SK-N-SH (cell line): ENCODE measurements at regions not wholly inside any gene's neighbourhood (a gene's known extent, or its start where the extent isn't known, plus 50 kb on each side); places are given as distances from the start of the nearest gene placed in this dataset.
A peak's percentile ranks its signal among the peaks of the same experiment; 100 is the strongest.

ENCODE experiments used
- CTCF ChIA-PET: fragments of 300-600, 350-600 bp; formaldehyde crosslinking; extraction: SDS; loops from one replicate; lab custom pipeline; 2021; lab: Yijun Ruan, JAX
- POLR2A ChIA-PET: fragments of 350-600 bp; sonication (Branson Sonifier 250); formaldehyde crosslinking; extraction: SDS; loops from one replicate; lab custom pipeline; 2020; ENCODE audit warnings: antibody characterized with exemption, inconsistent platforms; lab: Yijun Ruan, JAX
- DNase-seq: peaks from one replicate; pipeline ENCODE4 v3.0.0; 2012
- H2AFZ ChIP-seq: fragments of 200-600 bp; sonication (generic); 2 replicates; pipeline ENCODE4 v1.8.1; 2016; ENCODE audit warnings: antibody characterized with exemption, mild to moderate bottlenecking, low read depth
- H3F3A ChIP-seq: fragments of 200-600 bp; sonication (generic); replicated peaks from 2 replicates; pipeline ENCODE3; 2016; ENCODE audit warnings: antibody characterized with exemption, mild to moderate bottlenecking; ENCODE audit not compliant: insufficient read depth
- H3K27ac ChIP-seq, 2 experiments: fragments of 200-500 bp in 1 of 2; fragments of 200-600 bp in 1 of 2; sonication (Bioruptor generic) in 1 of 2; sonication (generic), shearing (Covaris generic) in 1 of 2; 2 replicates each; pipeline versions ENCODE4 v1.5.1 to v1.6.1; 2014 to 2016; ENCODE audit warnings: low read depth in 2 of 2, inconsistent platforms in 1 of 2, low read length in 1 of 2, mild to moderate bottlenecking in 1 of 2, mixed read lengths in 1 of 2
- H3K27me3 ChIP-seq: fragments of 200-600 bp; sonication (generic), shearing (Covaris generic); 2 replicates; pipeline ENCODE4 v1.6.1; 2016; ENCODE audit warnings: mixed run types; ENCODE audit not compliant: insufficient read depth
- H3K36me3 ChIP-seq, 2 experiments: fragments of 200-500 bp in 1 of 2; fragments of 200-600 bp in 1 of 2; sonication (Bioruptor generic) in 1 of 2; sonication (generic) in 1 of 2; replicated peaks in 1 of 2; 2 replicates each; pipeline versions ENCODE3 to v1.5.1; 2014 to 2016; ENCODE audit warnings: low read length in 1 of 2, mild to moderate bottlenecking in 1 of 2; ENCODE audit not compliant: insufficient read depth in 2 of 2, control insufficient read depth in 1 of 2
- H3K4me1 ChIP-seq, 2 experiments: fragments of 200-500 bp in 1 of 2; fragments of 200-600 bp in 1 of 2; sonication (Bioruptor generic) in 1 of 2; sonication (generic), shearing (Covaris generic) in 1 of 2; 2 replicates each; pipeline versions ENCODE4 v1.5.1 to v1.6.1; 2014 to 2016; ENCODE audit warnings: low read depth in 1 of 2, low read length in 1 of 2, mixed run types in 1 of 2; ENCODE audit not compliant: insufficient read depth in 2 of 2, control insufficient read depth in 1 of 2
- H3K4me2 ChIP-seq: fragments of 200-600 bp; sonication (generic), shearing (Covaris generic); 2 replicates; pipeline ENCODE4 v1.6.1; 2017; ENCODE audit warnings: mixed run types
- H3K4me3 ChIP-seq, 2 experiments: fragments of 200-500 bp in 1 of 2; fragments of 200-600 bp in 1 of 2; sonication (Bioruptor generic) in 1 of 2; sonication (generic), shearing (Covaris generic) in 1 of 2; 2 replicates each; pipeline versions ENCODE4 v1.5.1 to v1.8.1; 2014 to 2016; ENCODE audit warnings: low read depth in 2 of 2, inconsistent platforms in 1 of 2, low read length in 1 of 2, mild to moderate bottlenecking in 1 of 2, mixed read lengths in 1 of 2, moderate library complexity in 1 of 2
- H3K79me2 ChIP-seq: fragments of 200-600 bp; sonication (generic); 2 replicates; pipeline ENCODE4 v1.8.1; 2017; ENCODE audit warnings: mild to moderate bottlenecking; ENCODE audit not compliant: insufficient read depth
- H3K9ac ChIP-seq: fragments of 200-600 bp; sonication (generic); 2 replicates; pipeline ENCODE4 v1.6.1; 2017; ENCODE audit warnings: mixed run types
- H3K9me2 ChIP-seq: fragments of 200-600 bp; sonication (generic); 2 replicates; pipeline ENCODE4 v1.6.1; 2017; ENCODE audit warnings: mixed run types
- H3K9me3 ChIP-seq: fragments of 200-600 bp; sonication (generic); 2 replicates; pipeline ENCODE4 v1.6.1; 2017; ENCODE audit warnings: mixed run types, mild to moderate bottlenecking, moderate library complexity
- H4K20me1 ChIP-seq: fragments of 200-600 bp; sonication (generic); 2 replicates; pipeline ENCODE4 v1.6.1; 2017; ENCODE audit warnings: mild to moderate bottlenecking, mixed run types; ENCODE audit not compliant: insufficient read depth
- ELF1 ChIP-seq: IDR thresholded peaks from 2 replicates; pipeline ENCODE4 v1.4.0; 2012
- EP300 ChIP-seq, 2 experiments: IDR thresholded peaks; 2 replicates each; pipeline versions ENCODE4 v1.4.0 to v1.6.1; 2012; ENCODE audit warnings: borderline replicate concordance in 1 of 2, low read depth in 1 of 2, low read length in 1 of 2
- EZH2phosphoT487 ChIP-seq: fragments of 200-600 bp; sonication (generic); IDR thresholded peaks from 2 replicates; pipeline ENCODE4 v1.6.1; 2017; ENCODE audit warnings: low read depth, mixed run types, mild to moderate bottlenecking, antibody characterized with exemption, moderate library complexity, borderline replicate concordance
- FOSL2 ChIP-seq: IDR thresholded peaks from 2 replicates; pipeline ENCODE4 v1.4.0; 2012; ENCODE audit warnings: low read depth, mild to moderate bottlenecking, moderate library complexity, borderline replicate concordance
- FOXM1 ChIP-seq: IDR thresholded peaks from 2 replicates; pipeline ENCODE4 v1.4.0; 2012; ENCODE audit warnings: low read depth, mild to moderate bottlenecking
- GABPA ChIP-seq: IDR thresholded peaks from 2 replicates; pipeline ENCODE4 v1.4.0; 2012; ENCODE audit warnings: low read depth, mild to moderate bottlenecking
- JUND ChIP-seq: IDR thresholded peaks from 2 replicates; pipeline ENCODE4 v1.4.0; 2012
- MAX ChIP-seq: IDR thresholded peaks from 2 replicates; pipeline ENCODE4 v1.4.0; 2012; ENCODE audit warnings: low read depth
- MEF2A ChIP-seq: IDR thresholded peaks from 2 replicates; pipeline ENCODE4 v1.4.0; 2012; ENCODE audit warnings: low read depth, borderline replicate concordance
- NFIC ChIP-seq: IDR thresholded peaks from 2 replicates; pipeline ENCODE4 v1.4.0; 2012; ENCODE audit warnings: borderline replicate concordance
- PBX3 ChIP-seq: IDR thresholded peaks from 2 replicates; pipeline ENCODE4; 2012
- POLR2AphosphoS5 ChIP-seq: IDR thresholded peaks from 2 replicates; pipeline ENCODE4 v1.6.1; 2012; ENCODE audit warnings: low read depth, low read length
- RCOR1 ChIP-seq: fragments of 150-350 bp; IDR thresholded peaks from 2 replicates; pipeline ENCODE4 v1.6.1; 2017; ENCODE audit warnings: antibody characterized with exemption, low read length
- REST ChIP-seq: IDR thresholded peaks from 2 replicates; pipeline ENCODE4 v1.6.1; 2012; ENCODE audit warnings: mild to moderate bottlenecking, low read depth, low read length, moderate library complexity
- RXRA ChIP-seq: IDR thresholded peaks from 2 replicates; pipeline ENCODE4 v1.4.0; 2012; ENCODE audit warnings: low read depth, mild to moderate bottlenecking, borderline replicate concordance
- SIN3A ChIP-seq: IDR thresholded peaks from 2 replicates; pipeline ENCODE4 v1.6.1; 2012; ENCODE audit warnings: low read depth, mild to moderate bottlenecking, low read length, moderate library complexity, borderline replicate concordance
- SMC3 ChIP-seq: IDR thresholded peaks from 2 replicates; pipeline ENCODE4 v1.6.1; 2012; ENCODE audit warnings: low read depth, low read length, improper control_type of control experiment
- TAF1 ChIP-seq: IDR thresholded peaks from 2 replicates; pipeline ENCODE4 v1.6.1; 2012; ENCODE audit warnings: low read depth, mild to moderate bottlenecking, low read length, moderate library complexity, borderline replicate concordance
- TCF12 ChIP-seq: IDR thresholded peaks from 2 replicates; pipeline ENCODE4 v1.4.0; 2012
- TEAD4 ChIP-seq: IDR thresholded peaks from 2 replicates; pipeline ENCODE4 v1.4.0; 2012; ENCODE audit warnings: mild to moderate bottlenecking, borderline replicate concordance; ENCODE audit not compliant: insufficient read depth
- USF1 ChIP-seq: IDR thresholded peaks from 2 replicates; pipeline ENCODE4 v1.4.0; 2012; ENCODE audit warnings: low read depth, borderline replicate concordance
- ZBTB33 ChIP-seq: IDR thresholded peaks from 2 replicates; pipeline ENCODE4 v1.4.0; 2012; ENCODE audit warnings: low read depth, borderline replicate concordance
- WGBS: methylation state at CpG from one replicate; pipeline ENCODE4 v1.1.6; 2017; ENCODE audit warnings: low lambda C conversion rate; 5-methylcytosine and 5-hydroxymethylcytosine counted together

GRCh38 chr2:189285962-189286645 is 106.5 kb upstream of the COL5A2 start:
- WGBS = 7% methylated on average over 3 of the region's 3 CpGs
- no peak for DNase-seq
- ChIA-PET POLR2A (no interaction called here), CTCF (interaction anchor here (0.6 to 3.3 kb wide), 4 partner anchors 151 to 1704 kb away, joined by 3 to 21 read pairs (median 4); no protein-coding TSS in a partner anchor)
- H3K9me2 ChIP-seq = no peaks in the 10 kb centered on the region
- H3K79me2 ChIP-seq = no peaks in the 10 kb centered on the region
- peaks cover 0 to 13% of the 10 kb centered on the region in 2 experiments for H3K36me3 ChIP-seq
- no peaks in the 10 kb centered on the region; the same call in 1 of the 2 replicates for H3K9me3 ChIP-seq
- peak overlapping the region in 1 of 2 experiments; percentile 15; a peak in 1 of 4 replicates for H3K4me3 ChIP-seq
- H3K4me1 ChIP-seq = peaks cover 3 to 34% of the 10 kb centered on the region in 2 experiments
- peaks cover 66% of the 10 kb centered on the region for H3F3A ChIP-seq
- no peak overlapping the region for H2AFZ ChIP-seq
- H3K4me2 ChIP-seq = peak overlapping the region; percentile 48
- peak overlapping the region; percentile 74 for H3K9ac ChIP-seq
- H4K20me1 ChIP-seq = no peaks in the 10 kb centered on the region
- TF ChIP-seq TCF12 = peak; percentile 83
- no peak for TF ChIP-seq SIN3A
- TF ChIP-seq NFIC = peak; percentile 62; the same call in 1 of the 2 replicates
- no peak for TF ChIP-seq ELF1
- TF ChIP-seq FOSL2 = peak; percentile 92
- peak; percentile 2 to 94; a peak in 2 of 4 replicates for TF ChIP-seq EP300 (IDR thresholded peaks at IDR 0.05; ENCODE audit: borderline replicate concordance in 1 of 2, low read depth in 1 of 2, low read length in 1 of 2)
- TF ChIP-seq MEF2A = peak; percentile 39; the same call in 1 of the 2 replicates
- TF ChIP-seq POLR2AphosphoS5 = peak; percentile 61
- TF ChIP-seq FOXM1 = peak; percentile 73; the same call in 1 of the 2 replicates
- TF ChIP-seq REST = no peak
- TF ChIP-seq ZBTB33 = 0 out of 2 replicates have a peak, but pooled peaks have one; percentile 40
- peak; percentile 91 for TF ChIP-seq JUND
- peak; percentile 80; the same call in 1 of the 2 replicates for TF ChIP-seq TEAD4
- no peak for TF ChIP-seq RCOR1
- TF ChIP-seq SMC3 = 0 out of 2 replicates have a peak, but pooled peaks have one; percentile 2
- TF ChIP-seq RXRA = peak; percentile 67
- no peak for TF ChIP-seq EZH2phosphoT487
- TF ChIP-seq USF1 = no peak
- no peak for TF ChIP-seq GABPA
- TF ChIP-seq PBX3 = peak; percentile 41
- peak; percentile 18; the same call in 1 of the 2 replicates for TF ChIP-seq TAF1
- 0 out of 2 replicates have a peak, but pooled peaks have one; percentile 32 for TF ChIP-seq MAX
- H3K27ac ChIP-seq = peak overlapping the region; percentile 88 to 98
- no peaks in the 10 kb centered on the region for H3K27me3 ChIP-seq
